Activated CD4-positive, CD25-positive, alpha-beta regulatory T cell treated with anti-CD3 and anti-CD28 coated beads, Interleukin-2, amount 50 U/mL, for 24 hours (primary cell): ENCODE measurements at regions not wholly inside any gene's neighbourhood (a gene's known extent, or its start where the extent isn't known, plus 50 kb on each side); places are given as distances from the start of the nearest gene placed in this dataset.
A peak's percentile ranks its signal among the peaks of the same experiment; 100 is the strongest.

Source experiments
- ATAC-seq, 2 donors: fragments of 150-1000 bp; cut with Tn5 transposase; one replicate each; pipeline ENCODE4 v1.10.0; 2021; ENCODE audit warnings: mild to moderate bottlenecking in 1 of 2, moderate library complexity in 1 of 2

DNA sequence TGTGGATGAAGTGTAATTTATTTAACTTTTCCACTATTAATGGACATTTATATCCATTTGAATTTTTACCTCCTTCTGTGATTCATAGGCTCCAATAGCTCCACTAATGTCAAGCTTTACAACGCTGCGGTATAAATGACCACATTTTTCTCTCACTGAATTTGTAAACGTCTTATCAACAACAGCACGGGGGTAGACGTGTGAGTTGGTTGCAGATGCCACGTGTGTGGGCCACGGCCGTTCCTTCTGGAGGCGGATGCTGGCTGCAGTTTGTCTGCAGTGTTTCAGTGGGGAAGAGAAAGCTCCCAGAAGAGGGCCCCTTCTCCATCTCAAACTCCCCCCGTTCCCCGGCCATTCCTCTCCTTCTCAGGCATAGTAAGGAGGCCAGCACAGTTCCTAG, 68.2 kb upstream of the XYLT1 start:
- no peak for ATAC-seq

DNA sequence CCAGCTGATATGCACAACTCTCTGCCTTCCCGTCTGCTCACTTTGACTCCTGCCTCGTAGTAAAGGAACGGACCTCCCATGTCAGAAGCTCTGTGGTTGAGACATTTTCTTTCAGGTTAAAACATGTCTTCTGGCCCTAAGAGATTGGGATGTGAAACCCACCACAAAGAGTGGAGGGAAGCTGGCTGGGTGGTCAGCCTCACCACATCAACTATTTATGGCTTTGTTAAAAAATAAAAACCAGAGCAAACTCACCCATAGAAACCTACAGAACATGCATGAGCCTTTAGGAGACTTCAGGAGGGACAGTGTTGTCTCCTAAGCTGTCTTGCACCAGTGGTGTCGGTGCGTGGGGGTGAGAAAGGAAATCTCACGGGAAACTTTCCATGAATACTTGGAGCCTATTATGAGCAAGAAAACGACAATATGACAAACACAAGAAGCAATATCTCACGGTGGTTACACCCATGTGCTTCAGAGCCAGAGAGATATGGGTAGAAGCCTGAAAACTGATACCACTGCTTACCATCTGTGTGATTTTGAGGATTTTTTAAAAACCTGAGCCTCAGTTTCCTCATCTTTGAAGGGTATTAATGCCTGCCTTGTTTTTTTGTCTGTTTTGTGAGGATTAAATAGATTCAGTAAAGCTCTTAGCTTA, 61.7 kb upstream of the XYLT1 start:
- ATAC-seq = no peak

DNA sequence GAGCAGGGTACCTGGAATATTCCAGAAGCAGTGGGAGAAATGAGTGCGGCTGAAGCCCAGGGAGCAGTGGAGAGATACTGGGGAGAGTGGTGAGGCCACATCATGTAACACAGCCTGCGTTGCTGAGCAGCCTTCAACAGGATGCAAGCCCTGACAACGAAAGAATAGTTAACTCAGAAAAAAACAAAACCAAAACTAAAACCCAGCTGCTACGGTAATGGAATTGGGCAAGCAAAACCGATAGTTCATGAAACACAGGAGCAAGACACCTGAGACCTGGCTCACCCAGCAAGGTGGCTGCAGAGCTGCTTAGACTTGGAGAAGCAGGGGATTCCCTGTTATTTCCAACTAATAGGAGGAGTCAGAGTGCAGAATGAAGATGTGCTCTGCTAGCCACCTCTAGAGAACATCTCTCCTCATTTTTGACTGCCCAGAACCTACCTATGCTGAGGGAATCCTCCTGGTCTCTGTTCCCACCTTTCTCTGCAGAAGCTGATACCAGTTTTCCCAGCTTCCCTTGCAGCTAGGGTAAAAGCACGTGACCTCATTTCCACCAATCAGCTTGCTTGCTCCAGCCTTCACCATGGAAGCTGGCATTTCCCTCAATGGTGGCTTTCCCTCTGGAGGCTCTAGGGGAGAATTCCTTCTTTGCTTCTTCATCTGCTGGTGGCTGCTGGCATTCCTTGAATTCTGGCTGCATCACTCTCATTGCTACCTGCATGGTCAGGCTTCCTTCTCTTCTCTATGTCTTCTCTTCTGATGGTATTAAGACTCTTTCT, 59.4 kb upstream of the XYLT1 start:
- ATAC-seq = peak; percentile 82 to 87

DNA sequence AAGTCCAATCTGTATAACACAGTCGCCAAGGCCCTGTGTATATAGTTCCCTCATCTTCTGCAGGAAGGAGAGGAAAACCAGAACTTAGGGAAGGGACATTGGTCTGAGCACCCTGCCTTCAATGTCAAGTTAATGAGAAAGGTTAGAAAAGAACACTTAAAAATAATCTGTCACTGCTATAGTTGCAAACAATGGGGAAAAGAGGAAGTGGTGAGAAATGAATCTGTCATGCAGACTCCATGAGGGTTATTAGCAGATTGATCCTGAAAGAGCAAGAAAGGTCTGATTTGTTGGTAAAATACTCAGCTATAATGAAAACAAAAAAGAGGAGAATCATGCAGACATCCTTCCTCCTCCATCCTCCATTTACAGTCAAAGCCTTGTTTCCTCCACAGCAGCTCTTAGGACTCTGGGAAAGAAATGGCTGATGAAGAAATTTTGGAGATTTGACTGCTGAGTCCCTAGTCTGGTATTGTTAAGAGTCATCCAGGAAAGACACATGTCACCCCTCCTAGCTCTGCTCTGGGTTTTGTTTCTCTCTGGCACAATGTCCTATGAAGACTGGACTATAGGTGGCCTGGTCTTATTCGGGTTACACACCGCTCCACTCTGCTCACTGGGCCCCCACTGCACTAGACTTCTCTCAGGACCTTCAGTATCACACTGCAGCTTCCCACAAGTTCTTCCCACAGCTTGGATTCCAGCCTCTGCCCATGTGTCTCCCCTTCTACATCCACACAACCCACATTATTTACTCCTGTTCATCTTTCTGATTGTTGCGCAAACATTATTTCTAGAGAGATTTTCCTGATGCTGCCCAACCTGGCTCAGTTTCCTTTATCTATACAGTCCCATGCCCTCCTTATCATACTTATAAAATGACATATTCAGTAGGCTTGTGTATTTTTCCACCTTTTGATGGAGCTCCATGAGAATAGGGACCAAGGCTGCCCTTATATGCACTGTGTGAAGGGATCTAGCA, 56.5 kb upstream of the XYLT1 start:
- no peak for ATAC-seq

DNA sequence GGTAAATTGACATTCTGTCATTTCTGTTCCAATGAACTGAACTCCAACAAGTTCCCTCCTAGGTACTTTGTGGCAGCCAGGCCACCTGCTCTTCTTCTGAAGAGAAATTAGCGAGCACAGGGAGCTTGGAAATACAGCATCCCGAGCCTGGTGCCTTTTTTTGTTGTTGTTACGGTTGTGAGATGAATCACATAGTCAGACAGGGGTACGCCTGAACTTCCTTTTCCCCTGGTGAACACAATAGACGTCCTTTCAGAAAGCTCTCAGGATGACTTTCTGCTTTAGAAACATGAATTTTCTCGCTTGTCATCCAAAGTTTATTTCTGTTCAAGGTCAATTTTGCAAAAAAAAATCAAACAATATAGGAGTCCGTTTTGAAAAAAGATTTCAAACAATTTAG, 53.9 kb upstream of the XYLT1 start:
- ATAC-seq = no peak

DNA sequence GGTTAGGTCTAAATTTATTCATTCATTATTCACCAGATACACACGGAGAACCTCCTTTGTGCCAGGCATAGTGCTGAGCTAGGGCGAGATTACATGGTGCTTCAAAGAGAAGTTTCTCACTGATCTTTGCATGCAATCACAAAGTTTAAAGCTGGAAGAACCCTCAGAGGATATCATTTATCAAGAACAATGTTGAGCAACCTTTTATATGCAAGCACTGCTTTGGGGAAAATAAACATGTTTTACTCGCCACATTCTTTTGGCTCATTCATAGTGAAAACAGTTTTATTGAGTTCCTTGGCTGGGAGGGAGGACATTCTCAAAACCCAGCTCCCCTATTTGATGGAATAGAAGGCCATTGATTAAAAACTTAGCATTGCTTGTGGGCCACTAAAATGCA, 49.8 kb upstream of the XYLT1 start:
- ATAC-seq = no peak
